ENCODE measurements at regions not wholly inside any gene's neighbourhood (a gene's known extent, or its start where the extent isn't known, plus 50 kb on each side); places are given as distances from the start of the nearest gene placed in this dataset.

DNA sequence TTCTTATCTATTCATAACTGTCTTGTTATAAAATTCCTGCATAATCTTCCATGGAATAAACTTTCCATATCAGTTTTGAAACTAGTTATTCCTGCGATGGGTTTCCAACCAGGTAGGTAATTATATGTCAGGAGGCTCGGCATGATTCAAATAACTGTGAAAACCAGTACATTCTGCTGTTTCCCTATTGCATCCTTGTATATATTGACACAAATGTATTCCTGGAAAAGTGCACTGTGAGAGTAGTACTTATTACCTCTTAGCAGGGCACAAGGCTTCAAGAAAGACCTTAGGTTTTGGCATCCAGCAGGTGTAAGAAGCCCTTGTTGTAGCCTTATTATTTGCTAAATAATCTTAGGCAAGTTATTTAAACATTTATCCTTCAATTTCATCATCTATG is 1131.3 kb upstream of the ATXN8OS start:
- POLR2A ChIA-PET, result no interaction called here
- Histone ChIP-seq H3K4me1 (no peaks in the 10 kb centered on the region), H3K27me3 (replicated peaks; ENCODE audit: control insufficient read depth, insufficient read depth, low read length) (no peaks in the 10 kb centered on the region), H3K36me3 (ENCODE audit: control insufficient read depth, insufficient read depth, low read length) (no peaks in the 10 kb centered on the region), H3K9me3 (no peaks in the 10 kb centered on the region), H3K4me3 (ENCODE audit: low read depth, low read length) (no peak overlapping the region)
- CTCF ChIA-PET, result no interaction called here
- DNase-seq, result no peak
- BruUV-seq (replicated peaks), result no TSS peak
- Mint-ChIP-seq H3K36me3 (ENCODE audit: insufficient read depth, unreplicated experiment) (no peaks in the 10 kb centered on the region), H3K4me1 (ENCODE audit: low read depth, unreplicated experiment) (no peaks in the 10 kb centered on the region), H3K27ac (ENCODE audit: unreplicated experiment) (no peak overlapping the region), H3K4me3 (ENCODE audit: unreplicated experiment) (no peak overlapping the region), H3K27me3 (ENCODE audit: insufficient read depth, unreplicated experiment) (no peaks in the 10 kb centered on the region), H3K9me3 (ENCODE audit: unreplicated experiment) (no peaks in the 10 kb centered on the region)
- no peak for TF ChIP-seq CTCF (IDR thresholded peaks at IDR 0.05; ENCODE audit: insufficient read depth in 1 of 2, low read depth in 1 of 2, low read length in 1 of 2, severe bottlenecking in 1 of 2, unreplicated experiment in 1 of 2)
- intact Hi-C loops (cut with micrococcal nuclease; ENCODE audit: unreplicated experiment), result no loop called here

DNA sequence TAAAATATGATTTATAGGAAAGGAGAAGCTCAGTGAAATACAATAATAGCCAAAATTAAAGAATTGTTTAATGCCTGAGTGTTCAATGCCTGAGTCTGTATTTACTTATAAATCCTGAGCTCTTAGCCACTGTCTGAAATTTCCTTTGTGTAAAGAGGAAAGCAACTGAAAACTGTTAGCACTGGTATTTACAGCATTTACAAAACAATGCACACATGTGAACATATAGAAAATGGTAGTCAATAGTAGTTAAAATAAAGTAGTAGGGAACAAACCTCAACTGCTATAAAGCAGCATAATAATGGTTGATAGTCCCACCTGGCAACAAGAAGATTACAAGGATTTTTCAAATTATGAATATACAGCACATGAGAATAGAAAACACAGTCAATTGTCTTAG is 1137.1 kb upstream of the ATXN8OS start:
- no TSS peak for BruUV-seq (replicated peaks)
- intact Hi-C loops (cut with micrococcal nuclease; ENCODE audit: unreplicated experiment), result no loop called here

DNA sequence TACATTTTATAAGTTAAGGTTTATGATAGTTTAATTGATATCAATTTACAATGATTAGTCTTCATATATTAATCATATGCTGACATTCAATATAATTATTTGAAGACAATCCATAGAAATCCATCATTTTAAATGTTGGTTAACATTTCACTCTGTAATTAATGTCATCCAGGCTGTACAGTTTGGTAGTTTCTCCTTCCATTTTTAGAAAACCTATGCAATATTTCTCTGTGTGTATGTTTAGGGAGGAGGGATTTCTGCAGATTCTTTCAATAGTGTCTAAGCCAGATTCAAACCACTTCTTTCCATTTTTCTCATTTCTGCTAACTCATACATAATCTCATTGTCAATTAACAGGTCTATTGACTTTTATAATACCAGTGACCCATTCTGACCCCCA is 1159.0 kb upstream of the ATXN8OS start:
- Mint-ChIP-seq H3K4me3 (ENCODE audit: unreplicated experiment) (no peak overlapping the region), H3K4me1 (ENCODE audit: low read depth, unreplicated experiment) (no peaks in the 10 kb centered on the region), H3K27ac (ENCODE audit: unreplicated experiment) (no peak overlapping the region), H3K9me3 (ENCODE audit: unreplicated experiment) (no peaks in the 10 kb centered on the region), H3K36me3 (ENCODE audit: insufficient read depth, unreplicated experiment) (no peaks in the 10 kb centered on the region), H3K27me3 (ENCODE audit: insufficient read depth, unreplicated experiment) (no peaks in the 10 kb centered on the region)
- no TSS peak for BruUV-seq (replicated peaks)
- intact Hi-C loops (cut with micrococcal nuclease; ENCODE audit: unreplicated experiment), result no loop called here
- Histone ChIP-seq H3K9me3 (no peaks in the 10 kb centered on the region), H3K27me3 (replicated peaks; ENCODE audit: control insufficient read depth, insufficient read depth, low read length) (no peaks in the 10 kb centered on the region), H3K4me1 (no peaks in the 10 kb centered on the region), H3K4me3 (ENCODE audit: low read depth, low read length) (no peak overlapping the region), H3K36me3 (ENCODE audit: control insufficient read depth, insufficient read depth, low read length) (no peaks in the 10 kb centered on the region)
- TF ChIP-seq CTCF (IDR thresholded peaks at IDR 0.05; ENCODE audit: insufficient read depth in 1 of 2, low read depth in 1 of 2, low read length in 1 of 2, severe bottlenecking in 1 of 2, unreplicated experiment in 1 of 2), result no peak
- ChIA-PET POLR2A (no interaction called here), CTCF (no interaction called here)
- DNase-seq, result no peak

More for the DNA sequence above, 1137.1 kb upstream of the ATXN8OS start:
- no peak for DNase-seq
- no peak overlapping the region for H3K4me3 ChIP-seq (ENCODE audit: low read depth, low read length)
- no peaks in the 10 kb centered on the region for H3K27me3 ChIP-seq (replicated peaks; ENCODE audit: control insufficient read depth, insufficient read depth, low read length)
- Mint-ChIP-seq H3K27ac (ENCODE audit: unreplicated experiment) (no peak overlapping the region), H3K4me3 (ENCODE audit: unreplicated experiment) (no peak overlapping the region), H3K27me3 (ENCODE audit: insufficient read depth, unreplicated experiment) (no peaks in the 10 kb centered on the region), H3K9me3 (ENCODE audit: unreplicated experiment) (no peaks in the 10 kb centered on the region), H3K36me3 (ENCODE audit: insufficient read depth, unreplicated experiment) (no peaks in the 10 kb centered on the region), H3K4me1 (ENCODE audit: low read depth, unreplicated experiment) (no peaks in the 10 kb centered on the region)
- H3K9me3 ChIP-seq, result no peaks in the 10 kb centered on the region
- no peaks in the 10 kb centered on the region for H3K4me1 ChIP-seq
- H3K36me3 ChIP-seq (ENCODE audit: control insufficient read depth, insufficient read depth, low read length), result no peaks in the 10 kb centered on the region
- ChIA-PET CTCF (no interaction called here), POLR2A (no interaction called here)
- no peak for TF ChIP-seq CTCF (IDR thresholded peaks at IDR 0.05; ENCODE audit: insufficient read depth in 1 of 2, low read depth in 1 of 2, low read length in 1 of 2, severe bottlenecking in 1 of 2, unreplicated experiment in 1 of 2)

All from Caco-2 (cell line).